ENCODE measurements at regions not wholly inside any gene's neighbourhood (a gene's known extent, or its start where the extent isn't known, plus 50 kb on each side); places are given as distances from the start of the nearest gene placed in this dataset.

DNA sequence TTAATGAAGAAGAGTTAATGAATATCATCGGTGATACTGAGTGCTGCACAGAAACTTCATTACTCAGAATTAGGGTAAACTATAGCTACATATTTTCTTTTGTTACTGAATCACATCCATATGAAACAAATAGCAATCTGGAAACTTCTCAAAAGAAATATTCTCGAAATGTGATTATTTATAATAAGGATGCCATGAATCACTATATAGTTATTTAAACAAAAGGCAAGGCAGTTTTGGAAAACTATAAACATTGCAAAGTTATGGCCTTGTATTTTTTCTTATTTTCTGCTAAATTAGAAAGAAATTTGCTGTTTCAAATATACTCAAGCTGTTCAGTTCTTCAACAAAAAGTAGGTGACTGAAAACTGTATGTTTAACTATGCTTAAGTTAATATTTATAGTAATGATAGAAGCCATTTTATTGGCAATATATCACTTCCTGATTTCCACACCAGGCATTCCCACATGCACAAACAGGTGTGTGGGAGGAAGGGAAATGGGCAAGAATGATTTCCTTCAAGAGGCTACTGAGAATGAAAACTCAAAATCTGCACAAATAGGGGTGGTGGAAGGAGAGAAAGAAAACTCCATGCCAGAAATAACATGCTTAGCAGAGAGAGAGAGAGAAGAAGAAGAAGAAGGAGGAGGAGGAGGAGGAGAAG is 74.5 kb upstream of the FRY start:
- DNase-seq, result no peak
- TF ChIP-seq, protein P1, sequence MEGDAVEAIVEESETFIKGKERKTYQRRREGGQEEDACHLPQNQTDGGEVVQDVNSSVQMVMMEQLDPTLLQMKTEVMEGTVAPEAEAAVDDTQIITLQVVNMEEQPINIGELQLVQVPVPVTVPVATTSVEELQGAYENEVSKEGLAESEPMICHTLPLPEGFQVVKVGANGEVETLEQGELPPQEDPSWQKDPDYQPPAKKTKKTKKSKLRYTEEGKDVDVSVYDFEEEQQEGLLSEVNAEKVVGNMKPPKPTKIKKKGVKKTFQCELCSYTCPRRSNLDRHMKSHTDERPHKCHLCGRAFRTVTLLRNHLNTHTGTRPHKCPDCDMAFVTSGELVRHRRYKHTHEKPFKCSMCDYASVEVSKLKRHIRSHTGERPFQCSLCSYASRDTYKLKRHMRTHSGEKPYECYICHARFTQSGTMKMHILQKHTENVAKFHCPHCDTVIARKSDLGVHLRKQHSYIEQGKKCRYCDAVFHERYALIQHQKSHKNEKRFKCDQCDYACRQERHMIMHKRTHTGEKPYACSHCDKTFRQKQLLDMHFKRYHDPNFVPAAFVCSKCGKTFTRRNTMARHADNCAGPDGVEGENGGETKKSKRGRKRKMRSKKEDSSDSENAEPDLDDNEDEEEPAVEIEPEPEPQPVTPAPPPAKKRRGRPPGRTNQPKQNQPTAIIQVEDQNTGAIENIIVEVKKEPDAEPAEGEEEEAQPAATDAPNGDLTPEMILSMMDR (IDR thresholded peaks at IDR 0.05), result no peak
- TF ChIP-seq POLR2A (IDR thresholded peaks at IDR 0.05), result no peak
- Histone ChIP-seq H3K4me1 (no peaks in the 10 kb centered on the region), H3K27ac (no peak overlapping the region), H3K9me3 (no peaks in the 10 kb centered on the region), H3K36me3 (no peaks in the 10 kb centered on the region), H3K27me3 (no peaks in the 10 kb centered on the region), H3K4me3 (replicated peaks in 1 of 3) (no peak overlapping the region)
- intact Hi-C loops (cut with DNase I), result no loop called here
- WGBS, 2 donors, result 86 to 92% methylated on average over 2 of the region's 2 CpGs

DNA sequence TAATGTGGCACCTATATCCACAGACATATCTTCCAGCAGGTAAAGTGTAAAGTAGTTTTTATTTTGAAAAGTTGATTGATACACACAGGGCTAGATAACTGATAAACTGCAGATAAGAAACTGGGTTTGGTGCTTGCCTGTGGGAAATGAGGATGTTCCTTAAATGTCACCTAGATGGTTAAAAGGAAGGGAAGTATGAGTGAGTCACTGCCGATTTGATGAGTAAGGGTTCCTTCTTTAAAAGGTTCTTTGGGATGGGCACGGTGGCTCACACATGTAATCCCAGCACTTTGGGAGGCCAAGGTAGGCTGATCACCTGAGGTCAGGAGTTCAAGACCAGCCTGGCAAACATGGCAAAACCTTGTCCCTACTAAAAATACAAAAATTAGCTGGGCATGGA is 73.8 kb upstream of the FRY start:
- intact Hi-C loops (cut with DNase I), result no loop called here
- no peak for DNase-seq
- H3K36me3 ChIP-seq, result no peaks in the 10 kb centered on the region
- TF ChIP-seq POLR2A (IDR thresholded peaks at IDR 0.05), result no peak
- no peak overlapping the region for H3K4me3 ChIP-seq (replicated peaks in 1 of 3)
- H3K9me3 ChIP-seq, result no peaks in the 10 kb centered on the region
- WGBS, 2 donors, result 88 to 92% methylated on average over 2 of the region's 2 CpGs
- no peaks in the 10 kb centered on the region for H3K27me3 ChIP-seq
- no peak overlapping the region for H3K27ac ChIP-seq
- no peaks in the 10 kb centered on the region for H3K4me1 ChIP-seq

- TF ChIP-seq, protein P1 (IDR thresholded peaks at IDR 0.05), result no peak
- no peaks in the 10 kb centered on the region for H3K9me3 ChIP-seq
- intact Hi-C loops (cut with DNase I), result no loop called here
- peaks cover 6 to 13% of the 10 kb centered on the region in 2 donors for H3K4me1 ChIP-seq
- H3K27me3 ChIP-seq, result no peaks in the 10 kb centered on the region
- no peaks in the 10 kb centered on the region for H3K36me3 ChIP-seq
- 91 to 93% methylated on average over 3 of the region's 3 CpGs for WGBS, 2 donors
- no peak overlapping the region for H3K4me3 ChIP-seq (replicated peaks in 1 of 3)
- DNase-seq, result no peak
- H3K27ac ChIP-seq, result no peak overlapping the region
These were observed 68.7 kb upstream of the FRY start for GRCh38 chr13:31962731-31963370.

DNA sequence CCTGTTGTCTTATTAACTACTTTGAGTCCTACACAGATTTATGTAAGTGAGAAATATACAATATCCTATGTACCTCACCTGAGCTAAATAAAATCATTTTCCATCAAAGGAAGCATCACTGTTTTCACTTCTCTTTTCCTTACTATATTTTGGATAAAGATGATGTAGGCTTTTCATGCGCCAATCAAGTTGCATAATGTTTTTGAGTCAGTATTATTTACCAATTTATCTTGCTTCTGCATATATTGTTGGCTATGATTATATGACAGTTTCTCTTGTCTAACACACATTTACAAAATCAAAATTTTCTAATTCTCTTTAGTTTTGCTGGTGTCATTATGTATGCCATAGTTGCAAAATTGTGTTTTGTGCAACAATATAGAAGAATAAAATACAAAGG is 67.9 kb upstream of the FRY start:
- H3K4me3 ChIP-seq (replicated peaks in 1 of 3), result no peak overlapping the region
- H3K27ac ChIP-seq, result no peak overlapping the region
- H3K9me3 ChIP-seq, result no peaks in the 10 kb centered on the region
- H3K4me1 ChIP-seq, result peaks cover 6 to 13% of the 10 kb centered on the region in 2 donors
- TF ChIP-seq, protein P1 (IDR thresholded peaks at IDR 0.05), result no peak
- TF ChIP-seq POLR2A (IDR thresholded peaks at IDR 0.05), result no peak
- H3K36me3 ChIP-seq, result no peaks in the 10 kb centered on the region
- intact Hi-C loops (cut with DNase I), result no loop called here
- 95 to 96% methylated on average over 1 of the region's 1 CpG for WGBS, 2 donors
- H3K27me3 ChIP-seq, result no peaks in the 10 kb centered on the region
- DNase-seq, result no peak

- H3K27ac ChIP-seq, result no peak overlapping the region
- TF ChIP-seq, protein P1 (IDR thresholded peaks at IDR 0.05), result no peak
- TF ChIP-seq POLR2A (IDR thresholded peaks at IDR 0.05), result no peak
- intact Hi-C loops (cut with DNase I), result no loop called here
- no peaks in the 10 kb centered on the region for H3K36me3 ChIP-seq
- 98% methylated on average over 2 of the region's 2 CpGs for WGBS, 2 donors
- DNase-seq, result no peak
- no peak overlapping the region for H3K4me3 ChIP-seq (replicated peaks in 1 of 3)
- H3K27me3 ChIP-seq, result no peaks in the 10 kb centered on the region
- no peaks in the 10 kb centered on the region for H3K9me3 ChIP-seq
- H3K4me1 ChIP-seq, result peaks cover 6 to 13% of the 10 kb centered on the region in 2 donors
These were observed 67.4 kb upstream of the FRY start for GRCh38 chr13:31964168-31964567.
